Adrenal gland (tissue), 9 donors: ENCODE measurements at regions not wholly inside any gene's neighbourhood (a gene's known extent, or its start where the extent isn't known, plus 50 kb on each side); places are given as distances from the start of the nearest gene placed in this dataset.

Experiments
- DNase-seq, 7 donors: peaks; one replicate each; pipeline ENCODE4 v3.0.0-alpha.2; 2019 to 2020
- H3K27ac ChIP-seq, 5 donors: fragments of 200-600 bp; sonication (generic) in 4 of 5; 1 replicate in 3 of 5; 2 replicates in 2 of 5; pipeline versions ENCODE4 v1.5.1 to v1.8.0; 2016 to 2020; ENCODE audit warnings: mild to moderate bottlenecking in 1 of 5
- H3K27me3 ChIP-seq: fragments of 200-600 bp; 2 replicates; pipeline ENCODE4 v1.8.0; 2021
- H3K36me3 ChIP-seq, 2 donors: fragments of 200-600 bp; replicated peaks in 1 of 2; 1 replicate in 1 of 2; 2 replicates in 1 of 2; pipeline versions ENCODE4 v1.5.1 to v1.8.0; 2018 to 2022
- H3K4me1 ChIP-seq, 2 donors: fragments of 200-600 bp; replicated peaks in 1 of 2; 1 replicate in 1 of 2; 2 replicates in 1 of 2; pipeline versions ENCODE4 v1.5.1 to v1.8.0; 2018 to 2021
- H3K4me3 ChIP-seq, 4 donors: fragments of 200-600 bp; sonication (generic) in 3 of 4; one replicate each; pipeline ENCODE4 v1.5.1; 2016 to 2018
- H3K9me3 ChIP-seq, 3 donors: fragments of 200-600 bp; sonication (generic) in 1 of 3; replicated peaks in 1 of 3; 1 replicate in 2 of 3; 2 replicates in 1 of 3; pipeline versions ENCODE4 v1.5.1 to v1.8.0; 2016 to 2021
- POLR2A ChIP-seq, 2 donors: fragments of 450-650 bp; IDR thresholded peaks; one replicate each; pipeline ENCODE4 v1.6.1; 2017; ENCODE audit warnings: antibody characterized with exemption in 2 of 2, mild to moderate bottlenecking in 2 of 2, moderate library complexity in 1 of 2
- WGBS, 4 donors: extraction: QIAGEN DNeasy Blood & Tissue Kit in 2 of 4; methylation state at CpG; one replicate each; pipeline versions ENCODE4 v1.1.5 to v1.1.7; 2013 to 2017; 5-methylcytosine and 5-hydroxymethylcytosine counted together
- intact Hi-C, 2 donors: fragments of 100-400 bp; cut with DNase I; formaldehyde crosslinking; loops; one replicate each; pipeline versions ENCODE4 v1.14.1 to v1.15.0; 2022 to 2023
- TF ChIP-seq, protein P1 (sequence below), 6 experiments: fragments of 450-650 bp in 4 of 6; fragments of 200-600 bp in 2 of 6; sonication (generic) in 1 of 6; IDR thresholded peaks; 1 replicate in 5 of 6; 2 replicates in 1 of 6; pipeline versions ENCODE4 v1.5.1 to v1.8.0; 2016 to 2021; ENCODE audit warnings: antibody characterized with exemption in 6 of 6, mild to moderate bottlenecking in 2 of 6, moderate library complexity in 1 of 6
- donor health status: healthy with polysubstance abuse.
- donor health status: Bipolar disorder and iron deficiency.
- donor health status: DM: yes; HTN: yes; CAD: no.
- donor health status: DM: no; HTN: no; CAD: no.
- donor health status: DM: no; HTN: no; CAD: no.

DNA sequence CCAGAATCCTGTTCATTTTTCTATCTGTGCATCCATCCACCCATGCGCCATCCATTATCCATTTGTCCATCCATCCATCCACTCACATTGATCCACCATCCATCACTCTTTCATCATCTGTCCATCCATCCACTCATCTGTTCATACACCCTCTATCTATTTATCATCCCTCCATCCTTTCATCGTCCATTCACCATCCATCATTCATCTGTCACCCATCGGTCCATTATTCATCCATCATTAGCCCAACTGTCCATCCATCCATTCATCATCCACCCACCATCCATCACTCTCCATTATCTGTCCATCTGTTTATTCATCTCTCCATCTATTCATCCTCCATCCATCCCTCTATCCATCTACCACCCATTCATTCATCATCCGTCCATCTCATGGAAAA lies 125.7 kb upstream of the TMPRSS2 start:
- DNase-seq: no peak
- TF ChIP-seq POLR2A (IDR thresholded peaks at IDR 0.05): no peak
- TF ChIP-seq, protein P1, sequence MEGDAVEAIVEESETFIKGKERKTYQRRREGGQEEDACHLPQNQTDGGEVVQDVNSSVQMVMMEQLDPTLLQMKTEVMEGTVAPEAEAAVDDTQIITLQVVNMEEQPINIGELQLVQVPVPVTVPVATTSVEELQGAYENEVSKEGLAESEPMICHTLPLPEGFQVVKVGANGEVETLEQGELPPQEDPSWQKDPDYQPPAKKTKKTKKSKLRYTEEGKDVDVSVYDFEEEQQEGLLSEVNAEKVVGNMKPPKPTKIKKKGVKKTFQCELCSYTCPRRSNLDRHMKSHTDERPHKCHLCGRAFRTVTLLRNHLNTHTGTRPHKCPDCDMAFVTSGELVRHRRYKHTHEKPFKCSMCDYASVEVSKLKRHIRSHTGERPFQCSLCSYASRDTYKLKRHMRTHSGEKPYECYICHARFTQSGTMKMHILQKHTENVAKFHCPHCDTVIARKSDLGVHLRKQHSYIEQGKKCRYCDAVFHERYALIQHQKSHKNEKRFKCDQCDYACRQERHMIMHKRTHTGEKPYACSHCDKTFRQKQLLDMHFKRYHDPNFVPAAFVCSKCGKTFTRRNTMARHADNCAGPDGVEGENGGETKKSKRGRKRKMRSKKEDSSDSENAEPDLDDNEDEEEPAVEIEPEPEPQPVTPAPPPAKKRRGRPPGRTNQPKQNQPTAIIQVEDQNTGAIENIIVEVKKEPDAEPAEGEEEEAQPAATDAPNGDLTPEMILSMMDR (IDR thresholded peaks at IDR 0.05): no peak
- intact Hi-C loops: no loop called here
- no peaks in the 10 kb centered on the region for H3K27me3 ChIP-seq
- H3K9me3 ChIP-seq: no peaks in the 10 kb centered on the region
- no peak overlapping the region for H3K4me3 ChIP-seq
- no peaks in the 10 kb centered on the region for H3K4me1 ChIP-seq
- no peak overlapping the region for H3K27ac ChIP-seq
- H3K36me3 ChIP-seq: no peaks in the 10 kb centered on the region
- 66 to 79% (median 72%) methylated on average over 4 of the region's 4 CpGs for WGBS, 4 donors

DNA sequence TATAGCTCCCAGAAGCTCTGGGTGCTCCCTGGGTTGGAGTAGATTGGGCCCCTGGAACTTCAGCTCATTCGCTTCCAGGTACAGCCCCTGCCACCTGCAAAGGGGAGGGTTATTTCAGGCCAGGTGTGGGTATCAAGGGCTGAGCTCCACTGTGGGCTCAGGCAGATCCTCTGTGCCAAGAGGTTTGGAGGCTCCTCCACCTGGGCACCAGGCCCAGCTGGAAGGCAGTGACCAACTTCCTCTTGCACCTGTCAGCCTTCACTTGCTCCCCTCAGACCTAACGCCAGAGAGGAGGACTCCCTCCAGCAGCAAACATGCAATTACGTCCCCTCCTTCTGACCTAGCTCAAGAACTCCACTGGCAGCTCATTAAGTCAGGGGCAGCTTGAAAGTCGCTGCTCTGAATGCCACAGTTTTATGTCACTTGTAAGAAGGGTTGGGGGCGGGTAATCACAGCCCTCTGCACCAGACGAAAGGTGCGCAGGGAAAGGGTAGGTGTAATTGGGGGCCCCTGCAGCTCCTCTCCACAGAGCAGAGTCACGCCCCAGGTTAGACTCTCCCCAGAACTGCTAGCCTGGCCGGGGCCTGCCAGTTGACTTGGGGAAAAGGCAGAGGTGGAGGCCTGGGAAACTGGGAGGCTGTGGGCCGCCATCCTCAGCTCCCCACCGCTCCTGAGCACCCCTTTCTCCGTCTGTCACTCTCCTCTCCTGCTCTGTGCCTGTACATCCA lies 125.0 kb upstream of the TMPRSS2 start:
- Histone ChIP-seq H3K27me3 (no peaks in the 10 kb centered on the region), H3K36me3 (no peaks in the 10 kb centered on the region), H3K27ac (no peak overlapping the region), H3K4me3 (no peak overlapping the region), H3K9me3 (no peaks in the 10 kb centered on the region), H3K4me1 (no peaks in the 10 kb centered on the region)
- DNase-seq: no peak
- intact Hi-C loops: no loop called here
- TF ChIP-seq, protein P1 (IDR thresholded peaks at IDR 0.05): no peak
- TF ChIP-seq POLR2A (IDR thresholded peaks at IDR 0.05): no peak
- 65 to 79% (median 72%) methylated on average over 12 of the region's 12 CpGs for WGBS, 4 donors

DNA sequence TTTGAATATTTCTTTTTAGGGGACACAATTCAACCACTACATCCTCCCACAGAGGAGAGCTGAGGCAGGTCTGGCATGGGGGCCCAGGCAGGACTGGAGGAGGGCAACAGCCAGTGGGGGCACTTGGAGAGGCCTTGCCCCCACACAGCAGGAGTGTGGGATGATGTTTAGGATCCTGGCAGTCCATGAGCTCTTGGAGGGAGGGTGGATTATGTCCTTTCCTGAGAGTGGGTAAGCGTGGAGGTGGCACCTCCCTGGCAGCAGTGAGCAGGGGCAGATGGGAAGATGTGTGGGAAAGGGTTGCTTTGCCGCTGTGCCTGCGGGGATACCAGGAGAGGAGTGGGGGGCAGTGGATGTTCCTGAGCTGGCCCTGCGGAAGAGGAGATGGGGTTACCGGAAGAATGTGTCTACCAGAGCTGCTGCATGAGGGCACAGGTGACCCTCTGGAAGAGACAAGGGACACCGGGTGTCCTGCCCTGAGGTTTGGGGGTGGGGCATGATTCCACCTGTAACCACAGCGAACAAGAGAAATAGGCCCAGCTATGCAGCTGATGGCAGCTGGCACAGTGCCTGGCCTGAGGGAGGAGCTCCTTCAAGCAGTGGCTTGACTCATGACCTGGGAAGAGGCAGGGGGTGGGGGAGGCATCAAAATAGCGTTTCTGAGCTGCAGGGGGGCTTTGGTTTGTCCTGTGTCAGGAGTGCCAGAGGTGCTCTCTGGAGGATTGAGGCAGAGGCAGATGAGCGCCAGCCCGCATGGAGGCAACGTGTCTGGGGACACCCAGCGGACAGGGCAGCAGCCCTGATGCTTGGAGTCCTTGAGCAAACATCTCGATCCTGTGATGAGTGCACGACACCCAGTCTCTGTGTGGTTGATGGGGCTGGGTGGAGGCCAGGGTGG lies 123.9 kb upstream of the TMPRSS2 start:
- H3K4me3 ChIP-seq: no peak overlapping the region
- intact Hi-C loops: no loop called here
- 68 to 80% (median 75%) methylated on average over 8 to 14 of the region's 14 CpGs for WGBS, 4 donors
- H3K4me1 ChIP-seq: no peaks in the 10 kb centered on the region
- TF ChIP-seq, protein P1 (IDR thresholded peaks at IDR 0.05): no peak
- TF ChIP-seq POLR2A (IDR thresholded peaks at IDR 0.05): no peak
- no peaks in the 10 kb centered on the region for H3K9me3 ChIP-seq
- H3K27me3 ChIP-seq: no peaks in the 10 kb centered on the region
- H3K27ac ChIP-seq: no peak overlapping the region
- no peaks in the 10 kb centered on the region for H3K36me3 ChIP-seq
- no peak for DNase-seq

DNA sequence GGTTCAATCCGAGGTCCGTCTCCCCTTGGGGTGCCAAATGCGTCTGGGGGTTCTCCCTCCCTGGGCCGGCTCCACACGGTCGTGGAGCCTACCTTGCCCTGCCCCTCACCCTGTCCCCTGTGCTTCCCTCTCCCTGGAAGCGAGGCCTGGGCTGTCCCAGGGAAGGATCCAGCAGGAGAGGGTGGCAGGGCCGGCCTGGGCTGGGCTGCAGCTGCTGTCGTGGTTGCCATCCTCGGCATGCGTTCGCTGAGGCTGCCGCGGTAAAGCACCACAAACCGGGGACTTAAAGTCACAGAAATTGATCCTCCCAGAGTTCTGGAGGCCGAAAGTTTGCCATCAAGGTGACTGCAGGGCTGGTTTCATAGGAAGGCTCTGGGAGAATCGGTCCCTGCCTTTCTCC lies 123.0 kb upstream of the TMPRSS2 start:
- no peaks in the 10 kb centered on the region for H3K4me1 ChIP-seq
- H3K4me3 ChIP-seq: no peak overlapping the region
- H3K27ac ChIP-seq: no peak overlapping the region
- intact Hi-C loops: no loop called here
- H3K36me3 ChIP-seq: no peaks in the 10 kb centered on the region
- no peaks in the 10 kb centered on the region for H3K27me3 ChIP-seq
- DNase-seq: no peak
- H3K9me3 ChIP-seq: no peaks in the 10 kb centered on the region
- TF ChIP-seq POLR2A (IDR thresholded peaks at IDR 0.05): no peak
- TF ChIP-seq, protein P1 (IDR thresholded peaks at IDR 0.05): no peak
- WGBS, 4 donors: 83 to 93% (median 87%) methylated on average over 14 to 17 of the region's 17 CpGs
